GM21515 (cell line): ENCODE measurements at regions not wholly inside any gene's neighbourhood (a gene's known extent, or its start where the extent isn't known, plus 50 kb on each side); places are given as distances from the start of the nearest gene placed in this dataset.

Experiments
- ATAC-seq: cut with Tn5 transposase; IDR thresholded peaks from one replicate; pipeline ENCODE4 v1.9.1; 2021; ENCODE audit not compliant: unreplicated experiment

GRCh38 chr10:55048830-55049498 is 247.9 kb upstream of the PCDH15 start:
- ATAC-seq: no peak

GRCh38 chr10:55043540-55043939 is 242.5 kb upstream of the PCDH15 start:
- no peak for ATAC-seq

- ATAC-seq: no peak
Observed at GRCh38 chr10:55033061-55033460, 232.0 kb upstream of the PCDH15 start.

- ATAC-seq: no peak
Observed at GRCh38 chr10:55024713-55025112, 223.7 kb upstream of the PCDH15 start.

GRCh38 chr10:55019439-55019838 is 218.4 kb upstream of the PCDH15 start:
- no peak for ATAC-seq

- ATAC-seq: no peak
Observed at GRCh38 chr10:55013318-55013717, 212.3 kb upstream of the PCDH15 start.

GRCh38 chr10:55002420-55002819 is 201.4 kb upstream of the PCDH15 start:
- no peak for ATAC-seq

- ATAC-seq: no peak
Observed at GRCh38 chr10:55001422-55001821, 200.4 kb upstream of the PCDH15 start.

GRCh38 chr10:54993148-54993547 is 192.1 kb upstream of the PCDH15 start:
- ATAC-seq: no peak

- no peak for ATAC-seq
Observed at GRCh38 chr10:54985732-54986131, 184.7 kb upstream of the PCDH15 start.

GRCh38 chr10:54983255-54983654 is 182.2 kb upstream of the PCDH15 start:
- no peak for ATAC-seq

GRCh38 chr10:54962134-54962900 is 161.3 kb upstream of the PCDH15 start:
- ATAC-seq: no peak

- ATAC-seq: no peak
Observed at GRCh38 chr10:54961040-54961439, 160.0 kb upstream of the PCDH15 start.

GRCh38 chr10:54958844-54959243 is 157.8 kb upstream of the PCDH15 start:
- no peak for ATAC-seq

- no peak for ATAC-seq
Observed at GRCh38 chr10:54947605-54948004, 146.6 kb upstream of the PCDH15 start.

GRCh38 chr10:54940418-54940817 is 139.4 kb upstream of the PCDH15 start:
- no peak for ATAC-seq

- ATAC-seq: no peak
Observed at GRCh38 chr10:54914049-54914448, 113.0 kb upstream of the PCDH15 start.

GRCh38 chr10:54909165-54909564 is 108.1 kb upstream of the PCDH15 start:
- ATAC-seq: no peak

GRCh38 chr10:54908019-54908418 is 107.0 kb upstream of the PCDH15 start:
- ATAC-seq: no peak

- ATAC-seq: no peak
Observed at GRCh38 chr10:54906940-54907339, 105.9 kb upstream of the PCDH15 start.

GRCh38 chr10:54905578-54906192 is 104.7 kb upstream of the PCDH15 start:
- no peak for ATAC-seq

- no peak for ATAC-seq
Observed at GRCh38 chr10:54904833-54905232, 103.8 kb upstream of the PCDH15 start.
